Endodermal cell (in vitro differentiated cells): ENCODE measurements at regions not wholly inside any gene's neighbourhood (a gene's known extent, or its start where the extent isn't known, plus 50 kb on each side); places are given as distances from the start of the nearest gene placed in this dataset.

Experiments
- DNase-seq: peaks from one replicate; pipeline ENCODE4 v3.0.0-alpha.2; 2017
- H3K27ac ChIP-seq: 2 replicates; pipeline ENCODE4 v1.5.1; 2013; ENCODE audit warnings: mild to moderate bottlenecking, low read depth, low read length, moderate library complexity
- H3K27me3 ChIP-seq: 2 replicates; pipeline ENCODE4 v1.6.1; 2013; ENCODE audit warnings: mild to moderate bottlenecking, low read length, moderate library complexity; ENCODE audit not compliant: insufficient read depth, control insufficient read depth, poor library complexity, severe bottlenecking
- H3K36me3 ChIP-seq: 2 replicates; pipeline ENCODE4 v1.7.0; 2013; ENCODE audit warnings: mild to moderate bottlenecking, low read length, moderate library complexity; ENCODE audit not compliant: control insufficient read depth, insufficient read depth
- H3K4me1 ChIP-seq: one replicate; pipeline ENCODE4 v1.7.0; 2013; ENCODE audit warnings: low read length; ENCODE audit not compliant: control insufficient read depth, insufficient read depth
- H3K4me3 ChIP-seq: 2 replicates; pipeline ENCODE4 v1.5.1; 2013; ENCODE audit warnings: mild to moderate bottlenecking, low read length, moderate library complexity
- H3K9ac ChIP-seq: 2 replicates; pipeline ENCODE4 v1.6.1; 2013; ENCODE audit warnings: mild to moderate bottlenecking, low read length, moderate library complexity; ENCODE audit not compliant: poor library complexity, severe bottlenecking; ENCODE audit errors: extremely low read depth
- H3K9me3 ChIP-seq: 2 replicates; pipeline ENCODE4 v1.6.1; 2013; ENCODE audit warnings: mild to moderate bottlenecking, low read length, moderate library complexity; ENCODE audit not compliant: control insufficient read depth
- H3K27ac Mint-ChIP-seq: 2 replicates; pipeline ENCODE4 v1.8.0; 2020; ENCODE audit warnings: mixed read lengths
- H3K27me3 Mint-ChIP-seq: 2 replicates; pipeline ENCODE4 v1.8.0; 2021; ENCODE audit warnings: mild to moderate bottlenecking, mixed read lengths; ENCODE audit not compliant: insufficient read depth
- H3K36me3 Mint-ChIP-seq: 2 replicates; pipeline ENCODE4 v1.8.0; 2020; ENCODE audit warnings: low read depth, mixed read lengths
- H3K4me1 Mint-ChIP-seq: 2 replicates; pipeline ENCODE4 v1.8.0; 2020; ENCODE audit warnings: mixed read lengths
- H3K4me3 Mint-ChIP-seq: 2 replicates; pipeline ENCODE4 v1.8.0; 2020; ENCODE audit warnings: mild to moderate bottlenecking, moderate library complexity, mixed read lengths
- H3K9me3 Mint-ChIP-seq: 2 replicates; pipeline ENCODE4 v1.8.0; 2020; ENCODE audit warnings: mild to moderate bottlenecking, mixed read lengths
- WGBS, 2 experiments: methylation state at CpG; one replicate each; pipeline versions ENCODE4 v1.1.5 to v1.1.7; 2013; ENCODE audit warnings: missing lambda C conversion rate in 2 of 2, mixed read lengths in 1 of 2; ENCODE audit not compliant: insufficient coverage in 1 of 2, insufficient read length in 1 of 2; 5-methylcytosine and 5-hydroxymethylcytosine counted together
- TF ChIP-seq, protein P1 (sequence below): fragments of 200-600 bp; sonication (generic); conservative IDR thresholded peaks from 2 replicates; pipeline ENCODE4 v1.5.0; 2021; ENCODE audit warnings: antibody characterized with exemption, mild to moderate bottlenecking

DNA sequence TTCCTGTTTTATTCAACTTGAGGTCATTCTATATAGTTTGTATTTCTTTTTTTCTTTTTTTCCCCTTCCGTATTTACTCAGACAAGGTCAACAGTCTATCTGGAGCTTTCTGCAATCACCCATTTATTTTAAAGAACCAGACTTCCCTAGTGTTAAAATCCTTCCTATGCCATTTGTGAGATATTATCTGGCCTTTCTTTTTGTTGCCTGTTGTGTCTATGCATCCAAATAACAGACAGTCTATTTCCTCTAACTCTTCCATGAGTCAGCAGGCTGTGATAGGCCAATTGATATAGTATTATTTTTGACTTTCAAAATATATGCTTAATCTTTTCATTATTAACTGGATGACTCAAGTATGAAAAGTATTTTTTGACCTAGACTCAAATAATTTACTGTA lies 291.2 kb upstream of the PTPRD start:
- 77% methylated on average over 1 of the region's 1 CpG; no CpG with 5 or more reads in 1 of the 2 experiments for WGBS, 2 experiments
- H3K4me1 Mint-ChIP-seq = no peaks in the 10 kb centered on the region
- Histone ChIP-seq H3K9me3 (no peaks in the 10 kb centered on the region), H3K36me3 (no peaks in the 10 kb centered on the region), H3K4me3 (no peak overlapping the region), H3K27me3 (no peaks in the 10 kb centered on the region), H3K9ac (no peak overlapping the region), H3K4me1 (no peaks in the 10 kb centered on the region), H3K27ac (no peak overlapping the region)
- no peak overlapping the region for H3K27ac Mint-ChIP-seq
- TF ChIP-seq, protein P1, sequence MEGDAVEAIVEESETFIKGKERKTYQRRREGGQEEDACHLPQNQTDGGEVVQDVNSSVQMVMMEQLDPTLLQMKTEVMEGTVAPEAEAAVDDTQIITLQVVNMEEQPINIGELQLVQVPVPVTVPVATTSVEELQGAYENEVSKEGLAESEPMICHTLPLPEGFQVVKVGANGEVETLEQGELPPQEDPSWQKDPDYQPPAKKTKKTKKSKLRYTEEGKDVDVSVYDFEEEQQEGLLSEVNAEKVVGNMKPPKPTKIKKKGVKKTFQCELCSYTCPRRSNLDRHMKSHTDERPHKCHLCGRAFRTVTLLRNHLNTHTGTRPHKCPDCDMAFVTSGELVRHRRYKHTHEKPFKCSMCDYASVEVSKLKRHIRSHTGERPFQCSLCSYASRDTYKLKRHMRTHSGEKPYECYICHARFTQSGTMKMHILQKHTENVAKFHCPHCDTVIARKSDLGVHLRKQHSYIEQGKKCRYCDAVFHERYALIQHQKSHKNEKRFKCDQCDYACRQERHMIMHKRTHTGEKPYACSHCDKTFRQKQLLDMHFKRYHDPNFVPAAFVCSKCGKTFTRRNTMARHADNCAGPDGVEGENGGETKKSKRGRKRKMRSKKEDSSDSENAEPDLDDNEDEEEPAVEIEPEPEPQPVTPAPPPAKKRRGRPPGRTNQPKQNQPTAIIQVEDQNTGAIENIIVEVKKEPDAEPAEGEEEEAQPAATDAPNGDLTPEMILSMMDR = no peak
- H3K9me3 Mint-ChIP-seq = peaks cover 38% of the 10 kb centered on the region
- no peak overlapping the region for H3K4me3 Mint-ChIP-seq
- H3K36me3 Mint-ChIP-seq = no peaks in the 10 kb centered on the region
- DNase-seq = no peak
- no peaks in the 10 kb centered on the region for H3K27me3 Mint-ChIP-seq

DNA sequence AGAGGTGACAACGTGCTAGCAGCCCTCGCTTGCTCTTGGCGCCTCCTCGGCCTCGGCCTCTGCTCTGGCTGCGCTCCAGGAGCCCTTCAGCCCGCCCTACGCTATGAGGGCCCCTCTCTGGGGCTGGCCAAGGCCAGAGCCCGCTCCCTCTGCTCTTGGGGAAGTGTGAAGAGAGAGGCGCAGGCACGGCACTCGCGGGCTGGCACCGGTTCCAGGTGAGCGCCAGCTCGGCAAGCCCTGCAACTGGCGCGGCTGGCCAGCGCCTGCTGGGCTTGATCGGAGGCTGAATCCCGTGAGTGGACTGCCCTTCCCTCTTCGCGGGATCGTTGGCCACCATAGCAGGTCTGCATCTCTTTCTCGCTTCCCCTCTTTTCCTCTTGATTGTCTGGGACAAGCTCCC lies 298.0 kb upstream of the PTPRD start:
- Mint-ChIP-seq H3K36me3 (no peaks in the 10 kb centered on the region), H3K9me3 (peaks cover 20% of the 10 kb centered on the region), H3K4me3 (no peak overlapping the region), H3K27ac (no peak overlapping the region), H3K4me1 (peaks cover 3% of the 10 kb centered on the region), H3K27me3 (no peaks in the 10 kb centered on the region)
- no peak for DNase-seq
- Histone ChIP-seq H3K4me3 (no peak overlapping the region), H3K27me3 (no peaks in the 10 kb centered on the region), H3K4me1 (no peaks in the 10 kb centered on the region), H3K9me3 (no peaks in the 10 kb centered on the region), H3K27ac (no peak overlapping the region), H3K36me3 (no peaks in the 10 kb centered on the region), H3K9ac (no peak overlapping the region)
- TF ChIP-seq, protein P1 = no peak
- 96% methylated on average over 12 to 25 of the region's 25 CpGs for WGBS, 2 experiments

DNA sequence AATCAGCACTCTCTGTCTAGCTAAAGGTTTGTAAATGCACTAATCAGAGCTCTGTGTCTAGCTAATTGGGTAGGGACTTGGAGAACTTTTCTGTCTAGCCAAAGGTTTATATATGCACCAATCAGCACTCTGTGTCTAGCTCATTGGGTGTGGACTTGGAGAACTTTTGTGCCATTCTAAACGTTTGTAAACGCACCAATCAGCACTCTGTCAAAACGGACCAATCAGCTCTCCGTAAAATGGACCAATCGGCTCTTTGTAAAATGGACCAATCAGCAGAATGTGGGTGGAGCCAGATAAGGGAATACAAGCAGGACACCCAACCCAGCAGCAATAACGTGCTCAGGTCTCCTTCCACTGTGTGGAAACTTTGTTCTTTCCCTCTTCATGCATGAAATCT lies 298.6 kb upstream of the PTPRD start:
- Mint-ChIP-seq H3K9me3 (peaks cover 20% of the 10 kb centered on the region), H3K36me3 (no peaks in the 10 kb centered on the region), H3K4me1 (peaks cover 3% of the 10 kb centered on the region), H3K27me3 (no peaks in the 10 kb centered on the region), H3K27ac (no peak overlapping the region), H3K4me3 (no peak overlapping the region)
- H3K4me1 ChIP-seq = no peaks in the 10 kb centered on the region
- no peaks in the 10 kb centered on the region for H3K36me3 ChIP-seq
- DNase-seq = no peak
- no peak overlapping the region for H3K4me3 ChIP-seq
- no peak overlapping the region for H3K9ac ChIP-seq
- no peaks in the 10 kb centered on the region for H3K9me3 ChIP-seq
- H3K27me3 ChIP-seq = no peaks in the 10 kb centered on the region
- TF ChIP-seq, protein P1 = no peak
- WGBS, 2 experiments = 84 to 97% methylated on average over 4 to 6 of the region's 6 CpGs
- H3K27ac ChIP-seq = no peak overlapping the region
